GM23338 (cell line): ENCODE measurements at regions not wholly inside any gene's neighbourhood (a gene's known extent, or its start where the extent isn't known, plus 50 kb on each side); places are given as distances from the start of the nearest gene placed in this dataset.

Source experiments
- CREB1 ChIP-seq: fragments of 250-450 bp; sonication (Bioruptor Pico); IDR thresholded peaks from 2 replicates; pipeline ENCODE4 v1.5.0; 2020; ENCODE audit warnings: low read depth, mild to moderate bottlenecking, moderate library complexity
- ETS1 ChIP-seq: IDR thresholded peaks from 2 replicates; pipeline ENCODE4 v1.6.1; 2016; ENCODE audit warnings: antibody characterized with exemption
- EZH2 ChIP-seq: fragments of 200-600 bp; sonication (generic); IDR thresholded peaks from one replicate; pipeline ENCODE4 v1.8.0; 2017; ENCODE audit warnings: antibody characterized with exemption, mild to moderate bottlenecking, low read depth; ENCODE audit not compliant: unreplicated experiment
- EZH2phosphoT487 ChIP-seq: fragments of 200-600 bp; sonication (generic); IDR thresholded peaks from one replicate; pipeline ENCODE4 v1.8.1; 2018; ENCODE audit warnings: antibody characterized with exemption; ENCODE audit not compliant: unreplicated experiment
- POLR2AphosphoS5 ChIP-seq: IDR thresholded peaks from 2 replicates; pipeline ENCODE4 v1.6.1; 2016; ENCODE audit warnings: antibody characterized with exemption, low read depth
- ZNF114 ChIP-seq: fragments of 250-450 bp; sonication (Bioruptor Pico); IDR thresholded peaks from 2 replicates; pipeline ENCODE4 v1.5.0; 2020; ENCODE audit warnings: mild to moderate bottlenecking, moderate library complexity
- TF ChIP-seq, protein P1 (sequence below), 2 experiments: fragments of 200-600 bp in 1 of 2; sonication (generic) in 1 of 2; conservative IDR thresholded peaks; 2 replicates each; pipeline versions ENCODE4 v1.5.1 to v1.6.1; 2016 to 2017; ENCODE audit warnings: antibody characterized with exemption in 2 of 2, low read depth in 2 of 2, mild to moderate bottlenecking in 2 of 2, moderate library complexity in 1 of 2
- TF ChIP-seq, protein P2 (sequence below): IDR thresholded peaks from one replicate; pipeline ENCODE4 v1.6.1; 2018; ENCODE audit warnings: antibody characterized with exemption; ENCODE audit not compliant: unreplicated experiment
- TF ChIP-seq, protein P3 (sequence below): fragments of 250-450 bp; sonication (Bioruptor Pico); IDR thresholded peaks from 2 replicates; pipeline ENCODE4 v1.5.0; 2020; ENCODE audit warnings: mild to moderate bottlenecking, moderate library complexity

DNA sequence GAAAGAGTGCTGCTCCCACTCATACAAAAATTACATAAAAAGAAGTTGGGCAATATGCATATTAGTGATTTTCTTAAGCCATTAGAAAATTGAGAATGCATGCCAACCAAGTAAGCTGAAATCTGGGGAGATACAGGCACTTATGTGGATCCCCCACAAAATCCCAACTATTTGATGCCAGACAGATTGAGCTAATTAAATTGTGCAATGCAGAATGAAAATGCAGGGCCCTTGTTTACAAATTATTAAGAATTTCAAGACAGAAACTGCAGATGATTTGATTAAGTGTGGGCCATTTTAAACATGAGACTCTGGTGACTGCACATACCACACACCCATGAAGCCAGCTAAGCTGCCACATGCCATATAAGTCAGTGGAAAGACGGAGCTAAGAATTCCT, 554.5 kb downstream of the CBLN2 start:
- TF ChIP-seq, protein P1, sequence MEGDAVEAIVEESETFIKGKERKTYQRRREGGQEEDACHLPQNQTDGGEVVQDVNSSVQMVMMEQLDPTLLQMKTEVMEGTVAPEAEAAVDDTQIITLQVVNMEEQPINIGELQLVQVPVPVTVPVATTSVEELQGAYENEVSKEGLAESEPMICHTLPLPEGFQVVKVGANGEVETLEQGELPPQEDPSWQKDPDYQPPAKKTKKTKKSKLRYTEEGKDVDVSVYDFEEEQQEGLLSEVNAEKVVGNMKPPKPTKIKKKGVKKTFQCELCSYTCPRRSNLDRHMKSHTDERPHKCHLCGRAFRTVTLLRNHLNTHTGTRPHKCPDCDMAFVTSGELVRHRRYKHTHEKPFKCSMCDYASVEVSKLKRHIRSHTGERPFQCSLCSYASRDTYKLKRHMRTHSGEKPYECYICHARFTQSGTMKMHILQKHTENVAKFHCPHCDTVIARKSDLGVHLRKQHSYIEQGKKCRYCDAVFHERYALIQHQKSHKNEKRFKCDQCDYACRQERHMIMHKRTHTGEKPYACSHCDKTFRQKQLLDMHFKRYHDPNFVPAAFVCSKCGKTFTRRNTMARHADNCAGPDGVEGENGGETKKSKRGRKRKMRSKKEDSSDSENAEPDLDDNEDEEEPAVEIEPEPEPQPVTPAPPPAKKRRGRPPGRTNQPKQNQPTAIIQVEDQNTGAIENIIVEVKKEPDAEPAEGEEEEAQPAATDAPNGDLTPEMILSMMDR (conservative IDR thresholded peaks at IDR 0.05; ENCODE audit: low read depth in 2 of 2): no peak
- TF ChIP-seq, protein P2, sequence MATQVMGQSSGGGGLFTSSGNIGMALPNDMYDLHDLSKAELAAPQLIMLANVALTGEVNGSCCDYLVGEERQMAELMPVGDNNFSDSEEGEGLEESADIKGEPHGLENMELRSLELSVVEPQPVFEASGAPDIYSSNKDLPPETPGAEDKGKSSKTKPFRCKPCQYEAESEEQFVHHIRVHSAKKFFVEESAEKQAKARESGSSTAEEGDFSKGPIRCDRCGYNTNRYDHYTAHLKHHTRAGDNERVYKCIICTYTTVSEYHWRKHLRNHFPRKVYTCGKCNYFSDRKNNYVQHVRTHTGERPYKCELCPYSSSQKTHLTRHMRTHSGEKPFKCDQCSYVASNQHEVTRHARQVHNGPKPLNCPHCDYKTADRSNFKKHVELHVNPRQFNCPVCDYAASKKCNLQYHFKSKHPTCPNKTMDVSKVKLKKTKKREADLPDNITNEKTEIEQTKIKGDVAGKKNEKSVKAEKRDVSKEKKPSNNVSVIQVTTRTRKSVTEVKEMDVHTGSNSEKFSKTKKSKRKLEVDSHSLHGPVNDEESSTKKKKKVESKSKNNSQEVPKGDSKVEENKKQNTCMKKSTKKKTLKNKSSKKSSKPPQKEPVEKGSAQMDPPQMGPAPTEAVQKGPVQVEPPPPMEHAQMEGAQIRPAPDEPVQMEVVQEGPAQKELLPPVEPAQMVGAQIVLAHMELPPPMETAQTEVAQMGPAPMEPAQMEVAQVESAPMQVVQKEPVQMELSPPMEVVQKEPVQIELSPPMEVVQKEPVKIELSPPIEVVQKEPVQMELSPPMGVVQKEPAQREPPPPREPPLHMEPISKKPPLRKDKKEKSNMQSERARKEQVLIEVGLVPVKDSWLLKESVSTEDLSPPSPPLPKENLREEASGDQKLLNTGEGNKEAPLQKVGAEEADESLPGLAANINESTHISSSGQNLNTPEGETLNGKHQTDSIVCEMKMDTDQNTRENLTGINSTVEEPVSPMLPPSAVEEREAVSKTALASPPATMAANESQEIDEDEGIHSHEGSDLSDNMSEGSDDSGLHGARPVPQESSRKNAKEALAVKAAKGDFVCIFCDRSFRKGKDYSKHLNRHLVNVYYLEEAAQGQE: no peak
- no peak for TF ChIP-seq POLR2AphosphoS5
- TF ChIP-seq CREB1 (CRISPR knock-in tag): no peak
- no peak for TF ChIP-seq EZH2phosphoT487
- TF ChIP-seq, protein P3, sequence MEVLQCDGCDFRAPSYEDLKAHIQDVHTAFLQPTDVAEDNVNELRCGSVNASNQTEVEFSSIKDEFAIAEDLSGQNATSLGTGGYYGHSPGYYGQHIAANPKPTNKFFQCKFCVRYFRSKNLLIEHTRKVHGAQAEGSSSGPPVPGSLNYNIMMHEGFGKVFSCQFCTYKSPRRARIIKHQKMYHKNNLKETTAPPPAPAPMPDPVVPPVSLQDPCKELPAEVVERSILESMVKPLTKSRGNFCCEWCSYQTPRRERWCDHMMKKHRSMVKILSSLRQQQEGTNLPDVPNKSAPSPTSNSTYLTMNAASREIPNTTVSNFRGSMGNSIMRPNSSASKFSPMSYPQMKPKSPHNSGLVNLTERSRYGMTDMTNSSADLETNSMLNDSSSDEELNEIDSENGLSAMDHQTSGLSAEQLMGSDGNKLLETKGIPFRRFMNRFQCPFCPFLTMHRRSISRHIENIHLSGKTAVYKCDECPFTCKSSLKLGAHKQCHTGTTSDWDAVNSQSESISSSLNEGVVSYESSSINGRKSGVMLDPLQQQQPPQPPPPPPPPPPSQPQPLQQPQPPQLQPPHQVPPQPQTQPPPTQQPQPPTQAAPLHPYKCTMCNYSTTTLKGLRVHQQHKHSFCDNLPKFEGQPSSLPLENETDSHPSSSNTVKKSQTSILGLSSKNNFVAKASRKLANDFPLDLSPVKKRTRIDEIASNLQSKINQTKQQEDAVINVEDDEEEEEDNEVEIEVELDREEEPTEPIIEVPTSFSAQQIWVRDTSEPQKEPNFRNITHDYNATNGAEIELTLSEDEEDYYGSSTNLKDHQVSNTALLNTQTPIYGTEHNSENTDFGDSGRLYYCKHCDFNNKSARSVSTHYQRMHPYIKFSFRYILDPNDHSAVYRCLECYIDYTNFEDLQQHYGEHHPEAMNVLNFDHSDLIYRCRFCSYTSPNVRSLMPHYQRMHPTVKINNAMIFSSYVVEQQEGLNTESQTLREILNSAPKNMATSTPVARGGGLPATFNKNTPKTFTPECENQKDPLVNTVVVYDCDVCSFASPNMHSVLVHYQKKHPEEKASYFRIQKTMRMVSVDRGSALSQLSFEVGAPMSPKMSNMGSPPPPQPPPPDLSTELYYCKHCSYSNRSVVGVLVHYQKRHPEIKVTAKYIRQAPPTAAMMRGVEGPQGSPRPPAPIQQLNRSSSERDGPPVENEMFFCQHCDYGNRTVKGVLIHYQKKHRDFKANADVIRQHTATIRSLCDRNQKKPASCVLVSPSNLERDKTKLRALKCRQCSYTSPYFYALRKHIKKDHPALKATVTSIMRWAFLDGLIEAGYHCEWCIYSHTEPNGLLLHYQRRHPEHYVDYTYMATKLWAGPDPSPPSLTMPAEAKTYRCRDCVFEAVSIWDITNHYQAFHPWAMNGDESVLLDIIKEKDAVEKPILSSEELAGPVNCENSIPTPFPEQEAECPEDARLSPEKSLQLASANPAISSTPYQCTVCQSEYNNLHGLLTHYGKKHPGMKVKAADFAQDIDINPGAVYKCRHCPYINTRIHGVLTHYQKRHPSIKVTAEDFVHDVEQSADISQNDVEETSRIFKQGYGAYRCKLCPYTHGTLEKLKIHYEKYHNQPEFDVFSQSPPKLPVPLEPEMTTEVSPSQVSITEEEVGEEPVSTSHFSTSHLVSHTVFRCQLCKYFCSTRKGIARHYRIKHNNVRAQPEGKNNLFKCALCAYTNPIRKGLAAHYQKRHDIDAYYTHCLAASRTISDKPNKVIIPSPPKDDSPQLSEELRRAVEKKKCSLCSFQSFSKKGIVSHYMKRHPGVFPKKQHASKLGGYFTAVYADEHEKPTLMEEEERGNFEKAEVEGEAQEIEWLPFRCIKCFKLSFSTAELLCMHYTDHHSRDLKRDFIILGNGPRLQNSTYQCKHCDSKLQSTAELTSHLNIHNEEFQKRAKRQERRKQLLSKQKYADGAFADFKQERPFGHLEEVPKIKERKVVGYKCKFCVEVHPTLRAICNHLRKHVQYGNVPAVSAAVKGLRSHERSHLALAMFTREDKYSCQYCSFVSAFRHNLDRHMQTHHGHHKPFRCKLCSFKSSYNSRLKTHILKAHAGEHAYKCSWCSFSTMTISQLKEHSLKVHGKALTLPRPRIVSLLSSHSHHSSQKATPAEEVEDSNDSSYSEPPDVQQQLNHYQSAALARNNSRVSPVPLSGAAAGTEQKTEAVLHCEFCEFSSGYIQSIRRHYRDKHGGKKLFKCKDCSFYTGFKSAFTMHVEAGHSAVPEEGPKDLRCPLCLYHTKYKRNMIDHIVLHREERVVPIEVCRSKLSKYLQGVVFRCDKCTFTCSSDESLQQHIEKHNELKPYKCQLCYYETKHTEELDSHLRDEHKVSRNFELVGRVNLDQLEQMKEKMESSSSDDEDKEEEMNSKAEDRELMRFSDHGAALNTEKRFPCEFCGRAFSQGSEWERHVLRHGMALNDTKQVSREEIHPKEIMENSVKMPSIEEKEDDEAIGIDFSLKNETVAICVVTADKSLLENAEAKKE (CRISPR knock-in tag): no peak
- no peak for TF ChIP-seq ZNF114
- TF ChIP-seq EZH2: no peak
- no peak for TF ChIP-seq ETS1
